RWPE2 (cell line): ENCODE measurements at regions not wholly inside any gene's neighbourhood (a gene's known extent, or its start where the extent isn't known, plus 50 kb on each side); places are given as distances from the start of the nearest gene placed in this dataset.

Experiments
- ATAC-seq: fragments of 200-7000 bp; cut with Tn5 transposase; 3 replicates; pipeline ENCODE4 v1.9.1; 2021; ENCODE audit warnings: low read depth
- DNase-seq: peaks from one replicate; pipeline ENCODE4 v3.0.0-alpha.2; 2020; ENCODE audit warnings: low spot score
- H3K27ac ChIP-seq: fragments of 450-650 bp; 2 replicates; pipeline ENCODE4 v1.5.1; 2017; ENCODE audit warnings: mild to moderate bottlenecking; ENCODE audit not compliant: poor library complexity, severe bottlenecking
- H3K27me3 ChIP-seq: fragments of 250-450 bp; sonication (Bioruptor Pico); 2 replicates; pipeline ENCODE4 v1.5.1; 2021; ENCODE audit warnings: mild to moderate bottlenecking, moderate library complexity; ENCODE audit not compliant: insufficient read depth, poor library complexity, severe bottlenecking
- H3K36me3 ChIP-seq: fragments of 250-450 bp; sonication (Bioruptor Pico); 2 replicates; pipeline ENCODE4 v1.5.1; 2020; ENCODE audit warnings: low read depth, mild to moderate bottlenecking, moderate library complexity
- H3K4me1 ChIP-seq: fragments of 250-450 bp; sonication (Bioruptor Pico); 2 replicates; pipeline ENCODE4 v1.5.1; 2021; ENCODE audit warnings: mild to moderate bottlenecking, moderate library complexity; ENCODE audit not compliant: insufficient read depth, poor library complexity, severe bottlenecking
- H3K4me3 ChIP-seq: fragments of 250-450 bp; sonication (Bioruptor Pico); 2 replicates; pipeline ENCODE4 v1.5.1; 2021; ENCODE audit warnings: mild to moderate bottlenecking, moderate library complexity; ENCODE audit not compliant: severe bottlenecking
- H3K9me3 ChIP-seq: fragments of 250-450 bp; sonication (Bioruptor Pico); 2 replicates; pipeline ENCODE4 v1.5.1; 2021; ENCODE audit warnings: mild to moderate bottlenecking, moderate library complexity; ENCODE audit not compliant: severe bottlenecking
- CTCF ChIP-seq: fragments of 450-650 bp; IDR thresholded peaks from one replicate; pipeline ENCODE4 v1.5.1; 2017; ENCODE audit warnings: mild to moderate bottlenecking, moderate library complexity; ENCODE audit not compliant: poor library complexity, severe bottlenecking

GRCh38 chr11:37422511-37422910 lies 824.5 kb upstream of the RAG2 start:
- Histone ChIP-seq H3K27me3 (no peaks in the 10 kb centered on the region), H3K36me3 (no peaks in the 10 kb centered on the region), H3K4me3 (no peak overlapping the region), H3K9me3 (no peaks in the 10 kb centered on the region), H3K4me1 (no peaks in the 10 kb centered on the region), H3K27ac (no peak overlapping the region)
- no peak for DNase-seq
- no peak for ATAC-seq
- no peak for TF ChIP-seq CTCF

DNA sequence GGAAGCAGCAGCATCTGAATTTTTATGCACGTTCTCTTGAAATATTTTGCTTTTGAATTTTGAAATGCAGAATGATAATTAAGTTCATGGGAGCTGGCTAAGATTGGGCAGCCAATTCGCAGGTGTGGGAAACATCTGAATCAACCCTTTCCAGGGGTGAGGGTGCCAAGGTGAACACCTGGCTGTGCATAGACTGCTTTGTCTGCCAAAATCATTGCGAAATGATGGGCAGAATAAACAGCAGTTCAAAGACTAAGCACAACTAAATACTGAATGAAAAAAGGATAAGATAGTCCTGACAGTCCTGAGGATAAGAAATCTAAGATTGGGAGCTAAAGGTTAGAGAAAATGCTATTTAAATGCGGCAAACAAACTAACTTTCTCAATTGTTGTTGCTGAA lies 813.3 kb upstream of the RAG2 start:
- Histone ChIP-seq H3K27me3 (no peaks in the 10 kb centered on the region), H3K4me1 (peaks cover 22% of the 10 kb centered on the region), H3K36me3 (no peaks in the 10 kb centered on the region), H3K9me3 (no peaks in the 10 kb centered on the region), H3K4me3 (no peak overlapping the region), H3K27ac (peak overlapping the region; percentile 76)
- ATAC-seq (peak; percentile 59), DNase-seq (no peak)
- TF ChIP-seq CTCF = no peak

DNA sequence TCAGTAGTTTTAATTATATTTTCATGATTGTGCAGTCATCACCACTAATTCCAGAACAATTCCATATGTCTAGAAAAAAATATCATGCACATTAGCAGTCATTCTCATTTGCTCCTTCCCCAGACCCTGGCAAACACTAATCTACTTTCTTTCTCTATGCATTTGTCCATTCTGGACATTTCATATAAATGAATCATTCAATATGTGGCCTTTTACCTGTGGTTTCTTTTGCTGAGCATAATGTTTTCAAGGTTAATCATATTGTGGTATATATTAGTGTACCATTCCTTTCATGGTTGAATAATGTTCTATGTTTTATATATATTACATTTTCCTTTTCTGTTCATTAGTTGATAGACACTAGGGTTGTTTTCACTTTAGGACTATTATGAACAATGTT lies 811.1 kb upstream of the RAG2 start:
- Histone ChIP-seq H3K4me1 (peaks cover 22% of the 10 kb centered on the region), H3K27ac (peak overlapping the region; percentile 76), H3K4me3 (no peak overlapping the region), H3K36me3 (no peaks in the 10 kb centered on the region), H3K9me3 (no peaks in the 10 kb centered on the region), H3K27me3 (no peaks in the 10 kb centered on the region)
- no peak for DNase-seq
- peak; percentile 95 for ATAC-seq
- no peak for TF ChIP-seq CTCF

DNA sequence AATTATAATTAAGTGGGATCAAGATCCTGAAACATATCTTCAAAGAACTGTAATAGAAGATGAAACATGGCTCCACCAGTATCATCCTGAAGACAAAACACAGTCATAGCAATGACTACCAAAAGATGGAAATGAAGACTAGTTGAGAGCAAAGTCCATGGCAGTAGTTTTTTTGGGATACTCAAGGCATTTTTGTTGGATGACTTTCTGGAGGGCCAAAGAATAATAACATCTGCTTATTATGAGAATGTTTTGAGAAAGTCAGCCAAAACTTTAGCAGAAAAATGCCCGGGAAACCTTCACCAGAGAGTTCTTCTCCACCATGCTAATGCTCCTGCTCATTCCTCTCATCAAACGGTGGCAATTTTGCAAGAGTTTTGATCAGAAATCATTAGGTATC lies 809.4 kb upstream of the RAG2 start:
- ATAC-seq = no peak
- H3K4me3 ChIP-seq = no peak overlapping the region
- H3K36me3 ChIP-seq = no peaks in the 10 kb centered on the region
- no peaks in the 10 kb centered on the region for H3K27me3 ChIP-seq
- H3K9me3 ChIP-seq = no peaks in the 10 kb centered on the region
- TF ChIP-seq CTCF = no peak
- no peak overlapping the region for H3K27ac ChIP-seq
- no peak for DNase-seq
- peaks cover 22% of the 10 kb centered on the region for H3K4me1 ChIP-seq

DNA sequence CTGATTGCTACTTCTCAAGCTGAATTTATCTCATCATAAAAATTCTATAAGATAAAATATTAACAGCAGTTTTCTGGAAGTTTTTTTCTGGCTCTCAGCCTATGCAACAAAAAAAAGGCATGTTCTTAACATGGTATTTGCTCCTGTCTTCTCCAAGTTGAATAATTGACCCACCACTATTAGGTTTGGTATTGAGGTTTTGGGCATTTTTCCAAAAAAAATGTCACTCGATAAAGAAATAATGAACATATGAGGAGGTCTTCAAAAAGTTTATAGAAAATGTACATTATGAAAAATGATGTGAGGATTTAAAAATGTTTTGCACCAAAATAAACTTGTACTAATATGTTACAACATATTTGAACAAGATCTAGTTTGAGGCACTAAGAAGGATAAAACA lies 808.6 kb upstream of the RAG2 start:
- no peaks in the 10 kb centered on the region for H3K27me3 ChIP-seq
- peaks cover 22% of the 10 kb centered on the region for H3K4me1 ChIP-seq
- no peak for TF ChIP-seq CTCF
- no peaks in the 10 kb centered on the region for H3K36me3 ChIP-seq
- H3K9me3 ChIP-seq = no peaks in the 10 kb centered on the region
- ATAC-seq (no peak), DNase-seq (no peak)
- no peak overlapping the region for H3K27ac ChIP-seq
- no peak overlapping the region for H3K4me3 ChIP-seq
